Left hindlimb (tissue), 1 donor: ENCODE measurements at regions not wholly inside any gene's neighbourhood (a gene's known extent, or its start where the extent isn't known, plus 50 kb on each side); places are given as distances from the start of the nearest gene placed in this dataset.
"Not testable (repeated sequence)": the region's sequence is repeated elsewhere in the genome, so short reads cannot be mapped to it uniquely, and the experiment has no call there.

Source experiments
- DNase-seq: peaks from one replicate; pipeline ENCODE4 v3.0.0-alpha.2; 2018

GRCh38 chr2:90238505-90239230 lies 1547.2 kb downstream of the RPIA start:
- not testable (repeated sequence) for DNase-seq

- not testable (repeated sequence) for DNase-seq
Observed at GRCh38 chr2:90239769-90240168, 1548.3 kb downstream of the RPIA start.

GRCh38 chr2:90244902-90245765 lies 1553.7 kb downstream of the RPIA start:
- not testable (repeated sequence) for DNase-seq

GRCh38 chr2:90248400-90248799 lies 1556.9 kb downstream of the RPIA start:
- DNase-seq = not testable (repeated sequence)

GRCh38 chr2:90250350-90250749 lies 1558.9 kb downstream of the RPIA start:
- DNase-seq = not testable (repeated sequence)

GRCh38 chr2:90251576-90251975 lies 1560.1 kb downstream of the RPIA start:
- not testable (repeated sequence) for DNase-seq

GRCh38 chr2:90253306-90253705 lies 1561.8 kb downstream of the RPIA start:
- not testable (repeated sequence) for DNase-seq

- not testable (repeated sequence) for DNase-seq
Observed at GRCh38 chr2:90266888-90267287, 1575.4 kb downstream of the RPIA start.

GRCh38 chr2:90287751-90288150 lies 1596.3 kb downstream of the RPIA start:
- not testable (repeated sequence) for DNase-seq

- peak; percentile 19 for DNase-seq
Observed at GRCh38 chr2:90288396-90288795, 1596.9 kb downstream of the RPIA start.

GRCh38 chr2:90289291-90289980 lies 1598.0 kb downstream of the RPIA start:
- not testable (repeated sequence) for DNase-seq

- DNase-seq = not testable (repeated sequence)
Observed at GRCh38 chr2:90290701-90291100, 1599.2 kb downstream of the RPIA start.

- DNase-seq = peak; percentile 18
Observed at GRCh38 chr2:90291168-90291883, 1599.9 kb downstream of the RPIA start.

- DNase-seq = not testable (repeated sequence)
Observed at GRCh38 chr2:90291934-90292333, 1600.5 kb downstream of the RPIA start.

GRCh38 chr2:90292451-90292850 lies 1601.0 kb downstream of the RPIA start:
- not testable (repeated sequence) for DNase-seq

GRCh38 chr2:90293224-90293623 lies 1601.8 kb downstream of the RPIA start:
- not testable (repeated sequence) for DNase-seq

GRCh38 chr2:90293806-90294205 lies 1602.3 kb downstream of the RPIA start:
- not testable (repeated sequence) for DNase-seq

GRCh38 chr2:90295036-90295750 lies 1603.7 kb downstream of the RPIA start:
- not testable (repeated sequence) for DNase-seq

GRCh38 chr2:90296484-90296777 lies 1605.0 kb downstream of the RPIA start:
- DNase-seq = not testable (repeated sequence)

- DNase-seq = not testable (repeated sequence)
Observed at GRCh38 chr2:90297701-90298100, 1606.2 kb downstream of the RPIA start.

- DNase-seq = not testable (repeated sequence)
Observed at GRCh38 chr2:90298126-90298755, 1606.8 kb downstream of the RPIA start.
